Skin of body (tissue), 1 donor: ENCODE measurements at regions not wholly inside any gene's neighbourhood (a gene's known extent, or its start where the extent isn't known, plus 50 kb on each side); places are given as distances from the start of the nearest gene placed in this dataset.
"Not testable (repeated sequence)": the region's sequence is repeated elsewhere in the genome, so short reads cannot be mapped to it uniquely, and the experiment has no call there.

Experiments
- DNase-seq: peaks from one replicate; lab custom pipeline; 2025; lab: John Stamatoyannopoulos, UW

GRCh38 chr6:8361259-8361658 is 74.1 kb downstream of the SLC35B3 start:
- DNase-seq = no peak

DNA sequence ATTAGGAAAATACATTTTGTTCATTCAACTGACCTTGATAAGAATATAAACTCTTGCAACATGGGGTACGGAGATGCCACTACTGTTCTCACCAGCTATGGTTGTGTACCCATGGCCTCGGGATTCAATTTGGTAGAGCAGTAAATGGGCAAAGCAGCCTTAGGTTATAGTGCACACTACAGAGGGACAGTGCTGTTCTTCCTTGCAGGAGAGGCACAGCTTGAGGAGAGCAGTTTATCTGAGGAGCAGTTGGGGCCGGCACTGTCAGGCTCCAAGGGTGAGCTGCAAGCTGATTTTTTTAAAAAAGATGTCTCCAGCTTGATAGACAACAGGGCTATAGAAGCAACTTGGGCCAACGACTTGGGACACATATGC is 82.4 kb downstream of the SLC35B3 start:
- DNase-seq = no peak

GRCh38 chr6:8352335-8352965 is 82.9 kb downstream of the SLC35B3 start:
- DNase-seq = no peak

DNA sequence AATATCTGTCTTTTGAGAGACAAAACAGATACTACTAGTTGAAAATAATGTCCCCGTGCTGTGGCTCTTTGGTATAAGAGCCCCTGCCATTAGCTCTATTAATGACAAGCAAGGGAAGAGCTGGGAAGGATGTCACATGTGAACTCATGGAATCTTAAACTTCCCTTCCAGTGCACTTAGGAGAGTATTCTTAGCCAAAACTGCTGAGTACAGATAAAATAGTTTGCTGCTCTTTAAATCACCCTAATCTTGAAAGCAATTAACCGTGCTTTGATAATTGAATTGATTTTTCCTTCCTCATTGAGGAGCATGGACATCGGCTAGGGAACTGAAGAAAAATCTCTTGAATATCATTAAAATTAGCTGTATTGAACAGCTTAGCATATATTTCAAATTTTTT is 91.7 kb downstream of the SLC35B3 start:
- no peak for DNase-seq

DNA sequence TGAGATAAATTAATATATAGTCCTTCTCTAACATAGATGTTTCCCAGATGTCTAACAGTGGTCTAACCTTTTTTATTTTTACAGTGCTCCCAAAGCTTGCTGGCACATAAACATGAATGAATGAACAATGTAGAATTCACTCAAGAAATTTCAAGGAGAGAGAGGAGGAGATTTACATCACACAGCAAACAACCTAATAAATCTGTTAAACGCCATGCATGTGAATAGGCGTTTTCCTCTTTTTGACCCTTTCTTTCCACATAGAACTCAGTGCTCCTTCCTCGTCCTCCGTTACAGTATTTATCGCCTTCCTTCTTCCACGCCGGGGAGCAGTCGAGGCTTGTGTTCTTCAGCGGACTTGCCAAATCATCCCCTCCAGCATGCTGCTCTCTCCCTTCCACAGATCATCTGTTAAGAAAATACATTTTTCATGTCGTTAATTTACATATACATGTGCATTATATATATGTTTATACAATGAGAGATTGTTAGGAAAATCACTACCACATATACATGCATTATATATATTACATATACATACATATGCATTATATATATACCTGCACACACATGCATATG is 93.0 kb downstream of the SLC35B3 start:
- DNase-seq = no peak

DNA sequence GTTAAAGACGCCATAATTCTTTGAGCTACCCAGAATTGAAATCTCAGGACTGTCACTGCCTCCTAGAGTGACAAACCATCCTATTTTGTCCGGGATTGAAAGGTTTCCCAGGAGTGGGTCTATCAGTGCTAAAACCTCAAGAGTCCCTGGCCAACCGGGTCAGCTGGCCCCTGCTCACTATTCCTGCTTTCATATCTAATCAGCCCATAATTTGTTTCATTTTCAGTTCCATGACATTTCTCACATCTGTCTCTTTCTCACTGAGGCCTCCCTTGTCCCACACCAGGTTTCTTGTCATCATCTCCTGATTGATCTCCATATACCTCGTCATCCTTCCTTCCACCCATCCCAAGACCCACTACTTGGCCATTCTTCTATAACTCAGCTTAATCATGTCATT is 98.2 kb downstream of the SLC35B3 start:
- no peak for DNase-seq

- no peak for DNase-seq
Observed at GRCh38 chr6:8336406-8337057, 98.8 kb downstream of the SLC35B3 start.

GRCh38 chr6:8335896-8336295 is 99.4 kb downstream of the SLC35B3 start:
- DNase-seq = no peak

- DNase-seq = no peak
Observed at GRCh38 chr6:8335381-8335780, 100.0 kb downstream of the SLC35B3 start.

DNA sequence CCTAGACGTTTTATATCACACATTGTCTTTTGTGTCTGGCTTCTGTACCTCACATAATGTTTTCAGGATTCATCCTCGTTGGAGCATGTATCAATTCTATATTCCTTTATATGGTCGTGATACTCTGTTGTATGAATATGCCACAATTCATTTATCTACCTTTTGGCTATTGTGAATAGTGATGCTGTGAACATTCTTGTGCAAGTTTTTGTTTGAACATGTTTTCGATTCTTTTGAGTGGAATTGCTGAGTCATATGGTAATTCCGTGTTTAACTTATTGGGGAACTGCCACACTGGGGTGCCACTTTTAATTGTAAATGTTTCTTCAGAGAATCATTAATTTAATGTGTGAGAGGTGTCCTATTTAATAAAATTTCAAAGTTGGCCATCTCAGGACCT is 101.2 kb downstream of the SLC35B3 start:
- DNase-seq = no peak

DNA sequence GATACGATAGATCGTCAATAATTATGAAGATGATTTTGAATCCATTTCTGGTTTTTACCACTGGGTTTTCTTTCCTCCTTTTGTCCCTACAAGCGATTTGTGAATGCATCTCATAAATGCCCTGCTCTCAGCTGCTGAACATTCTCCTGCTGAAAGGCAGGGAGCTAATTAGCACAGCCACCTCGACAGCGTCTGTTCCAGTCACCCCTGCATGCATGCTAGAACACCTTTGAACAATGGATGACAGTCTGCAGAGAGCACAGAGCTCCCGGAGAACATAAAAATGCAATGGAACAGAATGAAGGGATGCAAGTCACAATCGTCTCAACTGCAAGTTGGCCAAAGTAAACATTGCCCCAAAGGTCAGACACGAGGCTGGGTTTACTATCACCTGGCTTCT is 105.8 kb downstream of the SLC35B3 start:
- DNase-seq = no peak

DNA sequence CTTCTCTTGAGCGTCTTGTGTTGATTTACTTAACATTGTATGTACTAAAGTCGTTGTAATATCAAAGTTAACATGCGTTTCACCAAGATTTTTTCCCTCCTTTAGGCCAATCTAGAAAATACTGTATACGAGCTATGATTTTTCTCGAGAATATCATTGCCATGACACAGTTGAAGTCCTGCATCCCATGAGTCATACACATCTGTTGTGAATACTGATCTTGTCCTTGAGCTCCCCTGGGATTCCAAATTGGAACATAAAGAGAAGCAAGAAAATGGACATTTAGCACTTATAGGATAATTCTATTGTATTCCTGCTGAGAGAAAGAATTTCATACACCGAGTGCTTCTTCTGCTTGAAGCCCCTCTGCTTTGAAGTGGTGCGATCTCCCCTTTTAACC is 109.6 kb downstream of the SLC35B3 start:
- no peak for DNase-seq

- DNase-seq = no peak
Observed at GRCh38 chr6:8322659-8323058, 112.7 kb downstream of the SLC35B3 start.

DNA sequence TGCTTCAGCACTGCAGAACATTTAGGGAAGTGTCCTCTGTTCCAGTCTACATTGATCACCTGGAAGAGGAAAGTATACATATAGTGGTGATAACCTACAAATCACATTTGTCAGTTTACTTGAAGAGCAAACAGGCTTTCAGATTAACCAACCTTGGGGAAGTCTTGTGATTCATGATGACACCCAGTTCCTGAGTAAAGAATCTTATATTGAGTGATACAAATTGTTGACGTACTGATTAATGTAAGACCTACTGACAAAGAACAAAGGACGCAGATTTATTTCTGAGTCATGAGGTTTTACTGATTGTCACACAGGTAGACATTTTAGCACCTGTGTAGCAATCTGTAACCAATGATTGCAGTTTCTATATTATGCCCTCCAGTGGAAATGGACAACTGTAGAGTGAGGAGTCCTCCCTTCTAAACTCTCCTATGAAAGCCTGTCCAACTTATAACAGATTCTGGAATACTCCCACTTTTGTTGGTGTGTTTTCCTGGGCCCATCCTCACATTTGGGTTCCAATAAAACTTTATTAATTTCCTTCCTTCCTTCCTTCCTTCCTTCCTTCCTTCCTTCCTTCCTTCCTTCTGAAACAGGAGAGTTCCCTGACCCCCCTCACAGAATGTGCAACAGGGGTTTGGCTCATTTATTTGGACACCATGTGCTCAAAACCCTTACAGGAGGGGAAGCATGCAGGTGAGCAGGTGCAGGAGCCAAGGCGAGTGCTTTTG is 113.5 kb downstream of the SLC35B3 start:
- DNase-seq = no peak

GRCh38 chr6:8315154-8315553 is 120.2 kb downstream of the SLC35B3 start:
- no peak for DNase-seq

GRCh38 chr6:8301502-8301901 is 133.8 kb downstream of the SLC35B3 start:
- no peak for DNase-seq

- no peak for DNase-seq
Observed at GRCh38 chr6:8299034-8299433, 136.3 kb downstream of the SLC35B3 start.

GRCh38 chr6:8282946-8283345 is 152.4 kb downstream of the SLC35B3 start:
- not testable (repeated sequence) for DNase-seq

DNA sequence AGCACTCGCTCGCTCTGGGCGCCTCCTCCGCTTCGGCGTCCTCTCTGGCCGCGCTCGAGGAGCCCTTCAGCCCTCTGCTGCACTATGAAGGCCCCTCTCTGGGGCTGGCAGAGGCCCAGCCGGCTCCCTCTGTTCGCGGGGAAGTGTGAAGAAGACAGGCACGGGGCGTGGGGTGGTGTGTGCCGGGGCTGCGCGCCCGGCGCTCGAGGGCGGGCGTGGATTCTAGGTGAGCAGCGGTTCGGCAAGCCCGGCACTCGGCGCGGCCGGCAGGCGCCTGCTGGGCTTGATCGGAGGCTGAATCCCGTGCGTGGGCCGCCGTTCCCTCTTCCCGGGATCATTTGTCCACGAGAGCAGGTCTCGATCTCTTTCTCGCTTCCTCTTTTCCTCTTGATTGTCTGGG is 153.0 kb downstream of the SLC35B3 start:
- no peak for DNase-seq

- DNase-seq = no peak
Observed at GRCh38 chr6:8279041-8279805, 156.1 kb downstream of the SLC35B3 start.

DNA sequence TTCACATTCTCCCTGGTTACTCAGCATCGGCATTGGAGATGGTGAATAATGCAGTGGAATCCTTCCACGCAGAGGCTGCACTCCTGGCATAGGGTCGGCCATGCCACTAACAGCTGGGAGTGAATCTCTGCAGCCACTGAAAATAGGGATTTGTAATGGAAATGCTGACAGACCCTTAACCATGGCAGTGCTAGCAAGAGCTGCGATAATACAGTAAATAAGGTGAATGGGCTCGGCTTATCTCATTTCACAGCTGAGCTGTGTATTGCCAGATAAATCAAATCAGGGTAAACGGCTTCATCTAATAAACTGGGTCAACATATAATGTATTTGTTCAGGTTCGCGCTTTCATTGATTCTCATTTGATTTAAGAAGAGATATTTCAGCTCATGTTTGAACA is 156.8 kb downstream of the SLC35B3 start:
- DNase-seq = no peak

DNA sequence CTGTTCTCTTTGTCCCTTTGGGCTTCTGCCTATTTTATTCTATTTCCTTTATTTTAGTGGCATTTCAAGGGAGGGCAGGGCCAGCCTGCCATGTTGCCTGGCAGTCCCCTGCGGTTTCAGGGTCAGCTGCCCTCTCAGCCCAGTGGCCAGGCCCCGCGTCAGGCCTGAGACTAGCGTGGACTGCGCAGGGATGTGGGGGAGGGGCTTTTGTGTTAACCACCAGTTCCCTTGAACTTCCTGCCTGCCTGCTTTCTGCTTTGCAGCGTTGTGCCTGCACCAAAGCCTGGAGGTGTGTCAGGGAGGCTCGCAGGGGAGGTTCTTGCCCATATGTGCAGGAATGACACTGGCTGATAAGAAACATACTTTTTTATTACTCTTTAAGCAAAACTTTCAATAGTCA is 157.6 kb downstream of the SLC35B3 start:
- no peak for DNase-seq
